ENCODE measurements at regions not wholly inside any gene's neighbourhood (a gene's known extent, or its start where the extent isn't known, plus 50 kb on each side); places are given as distances from the start of the nearest gene placed in this dataset.

- no peak for TF ChIP-seq CTCF (conservative IDR thresholded peaks at IDR 0.05; ENCODE audit: low read length)
- no peak for TF ChIP-seq EZH2phosphoT487 (IDR thresholded peaks at IDR 0.05; ENCODE audit: borderline replicate concordance, low read depth, low read length)
Measured at GRCh38 chr13:30128591-30128990, 178.8 kb downstream of the KATNAL1 start.

Data from OCI-LY7 (cell line).